Liver (tissue), 8 donors: ENCODE measurements at regions not wholly inside any gene's neighbourhood (a gene's known extent, or its start where the extent isn't known, plus 50 kb on each side); places are given as distances from the start of the nearest gene placed in this dataset.

Experiments
- DNase-seq: peaks from one replicate; pipeline ENCODE4 v3.0.0-alpha.2; 2017; ENCODE audit warnings: low spot score
- H3K27ac ChIP-seq, 2 donors: one replicate each; pipeline ENCODE4 v1.7.0; 2013; ENCODE audit warnings: inconsistent platforms in 2 of 2, low read length in 2 of 2, control low read depth in 1 of 2, low read depth in 1 of 2, mild to moderate bottlenecking in 1 of 2
- H3K27me3 ChIP-seq, 4 donors: one replicate each; pipeline versions ENCODE4 v1.6.1 to v1.7.0; 2013; ENCODE audit warnings: low read length in 3 of 4, inconsistent platforms in 1 of 4, mild to moderate bottlenecking in 1 of 4, moderate library complexity in 1 of 4; ENCODE audit not compliant: control insufficient read depth in 4 of 4, insufficient read depth in 4 of 4
- H3K36me3 ChIP-seq, 4 donors: one replicate each; pipeline versions ENCODE4 v1.6.1 to v1.7.0; 2013; ENCODE audit warnings: low read length in 3 of 4, mild to moderate bottlenecking in 3 of 4, low read depth in 1 of 4, moderate library complexity in 1 of 4; ENCODE audit not compliant: control insufficient read depth in 4 of 4, insufficient read depth in 3 of 4
- H3K4me1 ChIP-seq, 4 donors: one replicate each; pipeline versions ENCODE4 v1.6.1 to v1.7.0; 2013; ENCODE audit warnings: low read length in 3 of 4, mild to moderate bottlenecking in 3 of 4, moderate library complexity in 1 of 4; ENCODE audit not compliant: control insufficient read depth in 4 of 4, insufficient read depth in 4 of 4
- H3K4me3 ChIP-seq, 3 donors: one replicate each; pipeline versions ENCODE4 v1.6.1 to v1.7.0; 2013; ENCODE audit warnings: low read length in 3 of 3, control low read depth in 1 of 3, low read depth in 1 of 3, mild to moderate bottlenecking in 1 of 3
- H3K9ac ChIP-seq, 2 donors: one replicate each; pipeline ENCODE4 v1.7.0; 2013; ENCODE audit warnings: low read length in 2 of 2, mild to moderate bottlenecking in 2 of 2, moderate library complexity in 2 of 2, control low read depth in 1 of 2, low read depth in 1 of 2
- H3K9me3 ChIP-seq, 4 donors: one replicate each; pipeline versions ENCODE4 v1.6.1 to v1.7.0; 2013; ENCODE audit warnings: low read length in 3 of 4; ENCODE audit not compliant: control insufficient read depth in 4 of 4
- CTCF ChIP-seq: fragments of 150-350 bp; IDR thresholded peaks from 2 replicates; pipeline ENCODE4 v1.5.1; 2017; ENCODE audit warnings: improper control_type of control experiment, low read depth, low read length; ENCODE audit not compliant: missing input control
- EGR1 ChIP-seq, 2 donors: IDR thresholded peaks; 2 replicates each; pipeline ENCODE4 v1.6.1; 2016 to 2018; ENCODE audit warnings: antibody characterized with exemption in 2 of 2, low read depth in 2 of 2
- FOXA1 ChIP-seq: IDR thresholded peaks from 2 replicates; pipeline ENCODE4 v1.6.1; 2016; ENCODE audit warnings: antibody characterized with exemption
- FOXA2 ChIP-seq: IDR thresholded peaks from 2 replicates; pipeline ENCODE4 v1.6.1; 2016; ENCODE audit warnings: antibody characterized with exemption
- GABPA ChIP-seq, 2 donors: IDR thresholded peaks in 1 of 2; conservative IDR thresholded peaks in 1 of 2; 2 replicates each; pipeline ENCODE4 v1.6.1; 2016; ENCODE audit warnings: antibody characterized with exemption in 2 of 2, mild to moderate bottlenecking in 1 of 2, moderate library complexity in 1 of 2
- HNF4A ChIP-seq, 2 donors: conservative IDR thresholded peaks; 2 replicates each; pipeline ENCODE4 v1.6.1; 2016; ENCODE audit warnings: antibody characterized with exemption in 2 of 2, mild to moderate bottlenecking in 2 of 2
- HNF4G ChIP-seq: IDR thresholded peaks from 2 replicates; pipeline ENCODE4 v1.6.1; 2016; ENCODE audit warnings: antibody characterized with exemption
- JUND ChIP-seq, 2 donors: IDR thresholded peaks; 2 replicates each; pipeline ENCODE4 v1.6.1; 2016; ENCODE audit warnings: antibody characterized with exemption in 2 of 2
- MAX ChIP-seq: IDR thresholded peaks from 2 replicates; pipeline ENCODE4 v1.6.1; 2016; ENCODE audit warnings: antibody characterized with exemption
- NR2F2 ChIP-seq: IDR thresholded peaks from 2 replicates; pipeline ENCODE4 v1.6.1; 2016; ENCODE audit warnings: antibody characterized with exemption
- RAD21 ChIP-seq, 2 donors: IDR thresholded peaks; 2 replicates each; pipeline ENCODE4 v1.6.1; 2016; ENCODE audit warnings: antibody characterized with exemption in 2 of 2, mild to moderate bottlenecking in 2 of 2
- RXRA ChIP-seq, 2 donors: IDR thresholded peaks; 2 replicates each; pipeline ENCODE4 v1.6.1; 2017 to 2018; ENCODE audit warnings: antibody characterized with exemption in 2 of 2, mild to moderate bottlenecking in 1 of 2
- SP1 ChIP-seq: IDR thresholded peaks from 2 replicates; pipeline ENCODE4 v1.6.1; 2018; ENCODE audit warnings: antibody characterized with exemption, mild to moderate bottlenecking
- TAF1 ChIP-seq: conservative IDR thresholded peaks from 2 replicates; pipeline ENCODE4 v1.6.1; 2016; ENCODE audit warnings: antibody characterized with exemption, mild to moderate bottlenecking
- YY1 ChIP-seq: IDR thresholded peaks from 2 replicates; pipeline ENCODE4 v1.6.1; 2016; ENCODE audit warnings: antibody characterized with exemption, mild to moderate bottlenecking
- ZBTB33 ChIP-seq: IDR thresholded peaks from 2 replicates; pipeline ENCODE4 v1.6.1; 2016; ENCODE audit warnings: antibody characterized with exemption
- WGBS: extraction: QIAGEN DNeasy Blood & Tissue Kit; methylation state at CpG from one replicate; pipeline ENCODE4 v1.1.7; 2013; 5-methylcytosine and 5-hydroxymethylcytosine counted together
- TF ChIP-seq, protein P1 (sequence below): IDR thresholded peaks from 2 replicates; pipeline ENCODE4 v1.6.1; 2016; ENCODE audit warnings: antibody characterized with exemption, mild to moderate bottlenecking
- TF ChIP-seq, protein P2 (sequence below): IDR thresholded peaks from 2 replicates; pipeline ENCODE4 v1.6.1; 2016; ENCODE audit warnings: antibody characterized with exemption
- donor health status: healthy.
- donor health status: healthy.
- donor health status: healthy.
- donor health status: healthy.
- donor health status: healthy.

DNA sequence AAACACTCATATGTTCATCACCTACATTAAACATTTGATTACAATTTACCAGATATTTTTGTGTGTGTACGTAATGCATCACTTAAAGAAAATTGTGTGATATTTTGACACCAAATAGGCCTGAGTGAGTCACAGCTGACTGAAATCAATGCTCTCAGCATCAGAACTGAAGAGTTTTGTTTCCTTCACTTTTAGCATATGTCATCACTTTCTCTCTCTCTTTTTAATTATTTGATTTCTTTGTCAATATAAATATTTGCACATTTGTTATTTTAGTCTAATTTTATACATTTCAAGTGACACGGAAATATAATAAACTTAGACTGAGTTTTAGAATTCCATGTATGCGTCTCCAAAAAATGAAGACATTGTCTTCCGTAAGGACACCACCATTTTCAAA, 545.3 kb downstream of the PTPRC start:
- WGBS = 93% methylated on average over 4 of the region's 4 CpGs
- TF ChIP-seq ZBTB33 (no peak), GABPA (IDR thresholded peaks at IDR 0.05 in 1 of 2, conservative IDR thresholded peaks at IDR 0.05 in 1 of 2) (no peak), FOXA2 (no peak), HNF4A (conservative IDR thresholded peaks at IDR 0.05) (no peak), MAX (no peak), EGR1 (IDR thresholded peaks at IDR 0.05; ENCODE audit: low read depth in 2 of 2) (no peak), FOXA1 (no peak), YY1 (no peak), RAD21 (IDR thresholded peaks at IDR 0.05) (no peak)
- TF ChIP-seq, protein P1, sequence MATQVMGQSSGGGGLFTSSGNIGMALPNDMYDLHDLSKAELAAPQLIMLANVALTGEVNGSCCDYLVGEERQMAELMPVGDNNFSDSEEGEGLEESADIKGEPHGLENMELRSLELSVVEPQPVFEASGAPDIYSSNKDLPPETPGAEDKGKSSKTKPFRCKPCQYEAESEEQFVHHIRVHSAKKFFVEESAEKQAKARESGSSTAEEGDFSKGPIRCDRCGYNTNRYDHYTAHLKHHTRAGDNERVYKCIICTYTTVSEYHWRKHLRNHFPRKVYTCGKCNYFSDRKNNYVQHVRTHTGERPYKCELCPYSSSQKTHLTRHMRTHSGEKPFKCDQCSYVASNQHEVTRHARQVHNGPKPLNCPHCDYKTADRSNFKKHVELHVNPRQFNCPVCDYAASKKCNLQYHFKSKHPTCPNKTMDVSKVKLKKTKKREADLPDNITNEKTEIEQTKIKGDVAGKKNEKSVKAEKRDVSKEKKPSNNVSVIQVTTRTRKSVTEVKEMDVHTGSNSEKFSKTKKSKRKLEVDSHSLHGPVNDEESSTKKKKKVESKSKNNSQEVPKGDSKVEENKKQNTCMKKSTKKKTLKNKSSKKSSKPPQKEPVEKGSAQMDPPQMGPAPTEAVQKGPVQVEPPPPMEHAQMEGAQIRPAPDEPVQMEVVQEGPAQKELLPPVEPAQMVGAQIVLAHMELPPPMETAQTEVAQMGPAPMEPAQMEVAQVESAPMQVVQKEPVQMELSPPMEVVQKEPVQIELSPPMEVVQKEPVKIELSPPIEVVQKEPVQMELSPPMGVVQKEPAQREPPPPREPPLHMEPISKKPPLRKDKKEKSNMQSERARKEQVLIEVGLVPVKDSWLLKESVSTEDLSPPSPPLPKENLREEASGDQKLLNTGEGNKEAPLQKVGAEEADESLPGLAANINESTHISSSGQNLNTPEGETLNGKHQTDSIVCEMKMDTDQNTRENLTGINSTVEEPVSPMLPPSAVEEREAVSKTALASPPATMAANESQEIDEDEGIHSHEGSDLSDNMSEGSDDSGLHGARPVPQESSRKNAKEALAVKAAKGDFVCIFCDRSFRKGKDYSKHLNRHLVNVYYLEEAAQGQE = no peak
- Histone ChIP-seq H3K27ac (no peak overlapping the region), H3K4me1 (no peaks in the 10 kb centered on the region), H3K27me3 (no peaks in the 10 kb centered on the region), H3K9ac (no peak overlapping the region), H3K4me3 (no peak overlapping the region), H3K9me3 (no peaks in the 10 kb centered on the region), H3K36me3 (no peaks in the 10 kb centered on the region)
- no peak for DNase-seq

- no peak for DNase-seq
- H3K36me3 ChIP-seq = no peaks in the 10 kb centered on the region
- TF ChIP-seq SP1 = no peak
- TF ChIP-seq CTCF = no peak
- TF ChIP-seq NR2F2 = no peak
- no peak for TF ChIP-seq FOXA1
- no peak for TF ChIP-seq HNF4G
- TF ChIP-seq, protein P1 = no peak
- no peak for TF ChIP-seq MAX
- TF ChIP-seq YY1 = no peak
- no peak for TF ChIP-seq FOXA2
- TF ChIP-seq RXRA (IDR thresholded peaks at IDR 0.05) = no peak
- no peak for TF ChIP-seq TAF1
- TF ChIP-seq, protein P2, sequence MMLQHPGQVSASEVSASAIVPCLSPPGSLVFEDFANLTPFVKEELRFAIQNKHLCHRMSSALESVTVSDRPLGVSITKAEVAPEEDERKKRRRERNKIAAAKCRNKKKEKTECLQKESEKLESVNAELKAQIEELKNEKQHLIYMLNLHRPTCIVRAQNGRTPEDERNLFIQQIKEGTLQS = no peak
- no peak for TF ChIP-seq JUND (IDR thresholded peaks at IDR 0.05)
- no peak for TF ChIP-seq GABPA (IDR thresholded peaks at IDR 0.05 in 1 of 2, conservative IDR thresholded peaks at IDR 0.05 in 1 of 2)
- no peak for TF ChIP-seq RAD21 (IDR thresholded peaks at IDR 0.05)
- TF ChIP-seq ZBTB33 = no peak
- no peak for TF ChIP-seq HNF4A (conservative IDR thresholded peaks at IDR 0.05)
- no peaks in the 10 kb centered on the region for H3K27me3 ChIP-seq
- H3K9me3 ChIP-seq = no peaks in the 10 kb centered on the region
- H3K4me1 ChIP-seq = no peaks in the 10 kb centered on the region
- no peak overlapping the region for H3K4me3 ChIP-seq
- H3K27ac ChIP-seq = no peak overlapping the region
- WGBS = 85% methylated on average over 7 of the region's 7 CpGs
- H3K9ac ChIP-seq = no peak overlapping the region
Measured at GRCh38 chr1:199194862-199195261, 556.0 kb downstream of the PTPRC start.
